ENCODE measurements at regions not wholly inside any gene's neighbourhood (a gene's known extent, or its start where the extent isn't known, plus 50 kb on each side); places are given as distances from the start of the nearest gene placed in this dataset.

DNA sequence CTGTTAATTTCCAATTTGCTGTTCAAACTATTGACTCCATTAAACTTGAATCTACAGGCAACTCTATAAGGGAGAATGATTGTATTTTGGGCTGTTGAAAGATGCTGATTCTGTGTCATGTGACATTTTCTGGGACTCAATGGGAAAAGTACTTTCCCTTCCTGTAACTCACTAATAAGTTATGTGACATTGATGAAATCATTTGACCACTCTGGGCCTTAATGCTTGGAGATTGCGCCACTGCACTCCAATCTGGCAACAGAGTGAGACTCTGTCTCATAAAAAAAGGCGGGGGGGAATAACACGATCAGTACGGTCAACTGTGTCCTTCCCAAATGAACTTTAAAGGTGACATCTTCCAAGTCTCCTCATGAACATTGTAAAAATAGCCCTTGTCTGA is 215.2 kb upstream of the SGO1 start:
- TF ChIP-seq, protein P1, sequence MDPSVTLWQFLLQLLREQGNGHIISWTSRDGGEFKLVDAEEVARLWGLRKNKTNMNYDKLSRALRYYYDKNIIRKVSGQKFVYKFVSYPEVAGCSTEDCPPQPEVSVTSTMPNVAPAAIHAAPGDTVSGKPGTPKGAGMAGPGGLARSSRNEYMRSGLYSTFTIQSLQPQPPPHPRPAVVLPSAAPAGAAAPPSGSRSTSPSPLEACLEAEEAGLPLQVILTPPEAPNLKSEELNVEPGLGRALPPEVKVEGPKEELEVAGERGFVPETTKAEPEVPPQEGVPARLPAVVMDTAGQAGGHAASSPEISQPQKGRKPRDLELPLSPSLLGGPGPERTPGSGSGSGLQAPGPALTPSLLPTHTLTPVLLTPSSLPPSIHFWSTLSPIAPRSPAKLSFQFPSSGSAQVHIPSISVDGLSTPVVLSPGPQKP (IDR thresholded peaks at IDR 0.05; ENCODE audit: low read depth, low read length), result no peak
- TF ChIP-seq BRCA1 (IDR thresholded peaks at IDR 0.05; ENCODE audit: low read depth, low read length), result no peak
- TF ChIP-seq, protein P2, sequence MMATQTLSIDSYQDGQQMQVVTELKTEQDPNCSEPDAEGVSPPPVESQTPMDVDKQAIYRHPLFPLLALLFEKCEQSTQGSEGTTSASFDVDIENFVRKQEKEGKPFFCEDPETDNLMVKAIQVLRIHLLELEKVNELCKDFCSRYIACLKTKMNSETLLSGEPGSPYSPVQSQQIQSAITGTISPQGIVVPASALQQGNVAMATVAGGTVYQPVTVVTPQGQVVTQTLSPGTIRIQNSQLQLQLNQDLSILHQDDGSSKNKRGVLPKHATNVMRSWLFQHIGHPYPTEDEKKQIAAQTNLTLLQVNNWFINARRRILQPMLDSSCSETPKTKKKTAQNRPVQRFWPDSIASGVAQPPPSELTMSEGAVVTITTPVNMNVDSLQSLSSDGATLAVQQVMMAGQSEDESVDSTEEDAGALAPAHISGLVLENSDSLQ (IDR thresholded peaks at IDR 0.05), result no peak
- no peak for TF ChIP-seq TCF3 (IDR thresholded peaks at IDR 0.05; ENCODE audit: borderline replicate concordance, insufficient read depth, low read depth, low read length)
- no peak for TF ChIP-seq NFXL1 (IDR thresholded peaks at IDR 0.05; ENCODE audit: borderline replicate concordance)
- TF ChIP-seq MXI1 (IDR thresholded peaks at IDR 0.05; ENCODE audit: low read depth, low read length), result no peak
- TF ChIP-seq, protein P3, sequence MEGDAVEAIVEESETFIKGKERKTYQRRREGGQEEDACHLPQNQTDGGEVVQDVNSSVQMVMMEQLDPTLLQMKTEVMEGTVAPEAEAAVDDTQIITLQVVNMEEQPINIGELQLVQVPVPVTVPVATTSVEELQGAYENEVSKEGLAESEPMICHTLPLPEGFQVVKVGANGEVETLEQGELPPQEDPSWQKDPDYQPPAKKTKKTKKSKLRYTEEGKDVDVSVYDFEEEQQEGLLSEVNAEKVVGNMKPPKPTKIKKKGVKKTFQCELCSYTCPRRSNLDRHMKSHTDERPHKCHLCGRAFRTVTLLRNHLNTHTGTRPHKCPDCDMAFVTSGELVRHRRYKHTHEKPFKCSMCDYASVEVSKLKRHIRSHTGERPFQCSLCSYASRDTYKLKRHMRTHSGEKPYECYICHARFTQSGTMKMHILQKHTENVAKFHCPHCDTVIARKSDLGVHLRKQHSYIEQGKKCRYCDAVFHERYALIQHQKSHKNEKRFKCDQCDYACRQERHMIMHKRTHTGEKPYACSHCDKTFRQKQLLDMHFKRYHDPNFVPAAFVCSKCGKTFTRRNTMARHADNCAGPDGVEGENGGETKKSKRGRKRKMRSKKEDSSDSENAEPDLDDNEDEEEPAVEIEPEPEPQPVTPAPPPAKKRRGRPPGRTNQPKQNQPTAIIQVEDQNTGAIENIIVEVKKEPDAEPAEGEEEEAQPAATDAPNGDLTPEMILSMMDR (IDR thresholded peaks at IDR 0.05 in 2 of 3, conservative IDR thresholded peaks at IDR 0.05 in 1 of 3; ENCODE audit: control insufficient read depth in 2 of 3, extremely low read depth in 1 of 3, insufficient read depth in 1 of 3, low read depth in 3 of 3, low read length in 3 of 3), result no peak
- no peak for TF ChIP-seq YY1 (IDR thresholded peaks at IDR 0.05; ENCODE audit: low read depth, low read length)
- TF ChIP-seq NR2C2 (IDR thresholded peaks at IDR 0.05; ENCODE audit: borderline replicate concordance, control insufficient read depth, insufficient read length, low read depth), result no peak
- TF ChIP-seq POLR2A (IDR thresholded peaks at IDR 0.05; ENCODE audit: low read depth, low read length), result no peak
